Kidney tubule cell (primary cell): ENCODE measurements at regions not wholly inside any gene's neighbourhood (a gene's known extent, or its start where the extent isn't known, plus 50 kb on each side); places are given as distances from the start of the nearest gene placed in this dataset.

Source experiments
- DNase-seq: peaks from one replicate; pipeline ENCODE4 v3.0.0-alpha.2; 2018; ENCODE audit warnings: low spot score

DNA sequence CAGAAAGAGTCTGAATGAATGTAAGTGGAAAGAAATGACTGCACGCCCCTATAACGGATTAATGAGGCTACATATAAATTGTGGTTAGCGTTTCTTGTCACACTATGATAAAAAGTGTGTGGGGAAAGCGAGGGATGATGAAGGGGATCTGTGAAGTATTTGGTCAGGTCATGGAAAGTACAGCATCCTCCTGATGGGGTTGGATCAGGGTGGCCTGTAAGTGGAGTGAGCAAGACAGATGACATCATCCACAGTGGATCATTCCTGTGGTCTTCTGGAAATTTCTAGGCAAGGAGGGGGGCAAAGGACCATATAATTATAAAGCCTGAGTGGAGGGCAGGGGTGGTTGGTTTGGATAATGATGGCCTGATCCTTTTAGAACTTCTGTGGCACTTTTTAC, 606.0 kb downstream of the INHBA start:
- DNase-seq: peak; percentile 51

DNA sequence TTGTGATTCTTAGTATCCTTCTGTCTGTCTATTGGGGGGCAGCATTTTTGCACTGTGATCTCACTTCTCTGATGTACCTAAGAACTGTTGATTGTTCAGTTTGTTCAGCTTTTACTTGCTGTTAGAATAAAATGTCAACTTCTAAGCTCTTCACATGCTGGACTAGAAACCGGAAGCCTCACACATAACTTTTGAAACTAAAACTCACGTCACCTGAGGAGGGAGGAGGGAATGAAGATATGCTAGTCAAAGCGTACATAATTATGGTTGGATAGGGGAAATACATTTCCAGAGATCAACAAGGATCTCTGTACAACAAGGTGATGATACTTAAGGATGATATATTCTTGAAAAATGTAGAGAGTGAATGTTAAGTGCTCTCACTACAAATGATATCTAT, 609.7 kb downstream of the INHBA start:
- no peak for DNase-seq

DNA sequence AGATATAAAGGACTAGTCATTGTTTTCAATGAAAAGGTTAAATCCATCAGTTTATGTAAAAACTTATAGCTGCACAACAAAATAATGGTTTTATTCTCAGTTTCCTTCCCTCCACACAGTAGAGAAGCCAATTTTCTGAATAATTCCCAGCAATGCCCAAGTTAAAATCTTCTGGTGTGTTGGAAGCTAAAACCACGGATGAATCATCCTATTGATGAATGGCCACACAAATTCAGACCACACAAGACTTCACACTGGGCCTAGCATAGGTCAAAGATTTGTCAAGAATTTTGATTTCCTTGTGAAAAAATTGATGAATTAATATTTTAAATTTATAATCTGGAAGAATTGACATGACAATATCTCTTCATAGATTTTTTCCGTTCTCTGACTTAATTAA, 617.6 kb downstream of the INHBA start:
- peak; percentile 73 for DNase-seq

DNA sequence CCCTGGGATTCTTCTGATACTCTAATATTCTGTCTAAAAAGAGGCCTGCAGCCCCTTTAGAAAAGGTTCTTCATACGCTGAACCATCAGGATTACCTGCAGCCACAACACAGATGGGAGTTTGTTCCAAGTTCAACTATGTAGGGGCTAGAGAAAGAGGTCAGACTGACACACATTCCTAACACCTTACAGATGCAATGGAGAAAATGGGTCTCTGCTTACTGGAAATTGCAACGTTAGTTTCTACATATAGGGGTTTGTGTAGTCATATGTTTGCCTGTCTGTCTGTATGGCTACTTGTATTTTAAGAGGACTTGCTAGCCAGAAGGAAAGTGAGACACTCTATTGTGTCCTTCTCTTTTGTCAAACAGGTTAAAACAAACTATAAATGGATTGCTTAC, 618.5 kb downstream of the INHBA start:
- no peak for DNase-seq

DNA sequence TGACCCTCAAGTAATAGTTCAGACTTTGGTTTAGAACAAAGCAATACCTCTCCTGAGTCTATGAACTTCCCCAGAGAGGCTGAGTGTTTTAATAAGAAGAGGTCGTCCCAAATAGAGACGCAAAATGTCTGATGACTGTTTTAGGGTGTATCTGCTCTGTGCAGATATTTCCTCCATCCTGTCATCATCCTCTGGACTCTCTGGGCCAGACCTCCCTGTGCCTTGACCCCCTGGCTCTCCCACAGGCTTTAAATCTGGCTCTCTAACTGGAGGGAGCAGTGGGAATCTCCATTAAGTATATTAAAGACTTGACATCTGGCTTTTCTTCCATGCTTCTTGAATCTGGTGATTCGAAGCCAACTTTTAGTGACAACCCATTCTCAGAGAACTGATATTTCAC, 633.3 kb downstream of the INHBA start:
- DNase-seq: no peak

DNA sequence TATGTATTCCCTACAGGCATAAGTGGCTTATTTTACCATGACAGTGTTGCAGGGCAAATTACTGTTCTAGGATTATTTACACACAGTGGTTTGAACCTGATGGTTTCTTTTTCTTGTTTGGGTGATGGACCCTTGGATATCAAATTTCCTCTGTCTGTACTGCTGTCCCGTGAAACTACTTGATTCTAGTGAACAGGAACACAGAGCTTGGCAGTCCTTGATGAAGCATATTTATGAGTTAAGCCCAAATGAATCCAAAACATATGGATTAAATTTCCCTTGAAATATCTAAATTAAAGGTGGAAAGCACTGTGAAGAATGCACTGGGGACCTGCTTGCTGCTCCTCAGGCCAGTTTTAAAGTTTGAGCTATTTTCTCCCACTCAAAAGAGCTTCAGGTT, 635.3 kb downstream of the INHBA start:
- DNase-seq: no peak

DNA sequence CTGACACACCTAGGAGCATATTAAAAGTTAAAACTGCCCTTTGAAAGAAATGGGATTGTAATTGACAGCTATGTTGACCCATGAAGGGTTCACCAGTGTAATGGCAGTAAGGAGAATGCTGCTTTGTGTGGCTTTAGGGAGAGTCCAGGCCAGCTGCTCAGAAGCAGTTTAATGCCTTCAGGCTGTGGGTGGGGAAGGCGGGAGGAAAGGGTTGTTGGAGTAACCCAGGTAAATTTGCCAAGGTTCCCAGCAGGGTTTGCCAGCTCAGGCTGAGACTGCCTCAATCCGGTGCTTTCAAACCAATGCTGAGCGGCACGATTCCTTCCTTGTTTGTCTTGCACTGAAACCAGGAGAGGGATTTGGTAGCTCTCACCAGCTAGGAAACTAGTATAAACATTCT, 637.2 kb downstream of the INHBA start:
- peak; percentile 17 for DNase-seq

DNA sequence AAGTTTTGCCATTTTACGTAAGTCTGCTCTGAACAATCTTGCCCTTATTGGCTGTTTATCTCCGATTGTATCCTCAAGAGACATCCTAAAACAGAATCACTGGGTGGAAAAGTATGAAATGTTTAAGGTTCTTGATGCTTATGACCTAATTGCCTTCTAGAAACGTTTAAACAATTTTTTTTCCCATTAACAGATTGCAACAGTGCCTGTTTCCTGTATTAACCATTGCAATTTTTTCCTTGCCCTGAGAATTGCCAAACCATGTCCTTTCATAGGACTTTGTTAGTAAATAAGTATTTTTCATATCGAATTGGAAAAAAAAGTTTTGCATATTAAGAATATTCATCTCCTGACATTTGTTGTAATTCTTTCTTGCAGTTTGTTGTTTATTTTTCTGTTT, 639.8 kb downstream of the INHBA start:
- DNase-seq: no peak

DNA sequence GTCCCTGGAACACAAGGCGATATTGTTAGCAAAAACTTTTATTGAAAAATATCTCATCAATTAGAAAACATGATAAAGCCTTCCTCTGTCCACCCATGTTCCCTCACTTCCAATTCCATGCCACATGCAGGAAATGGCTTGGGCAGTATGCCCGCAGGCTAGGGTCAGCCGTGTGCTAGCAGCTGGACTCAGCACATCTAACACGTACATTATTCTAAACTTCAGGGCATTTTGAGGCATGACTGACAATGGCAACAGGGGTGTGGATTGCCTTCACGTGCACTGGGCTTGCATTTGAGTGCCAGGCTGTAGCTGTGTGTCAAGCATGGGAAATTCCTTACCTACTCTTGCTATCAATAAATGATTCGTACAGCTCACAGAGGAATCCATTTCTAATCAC, 642.1 kb downstream of the INHBA start:
- no peak for DNase-seq

DNA sequence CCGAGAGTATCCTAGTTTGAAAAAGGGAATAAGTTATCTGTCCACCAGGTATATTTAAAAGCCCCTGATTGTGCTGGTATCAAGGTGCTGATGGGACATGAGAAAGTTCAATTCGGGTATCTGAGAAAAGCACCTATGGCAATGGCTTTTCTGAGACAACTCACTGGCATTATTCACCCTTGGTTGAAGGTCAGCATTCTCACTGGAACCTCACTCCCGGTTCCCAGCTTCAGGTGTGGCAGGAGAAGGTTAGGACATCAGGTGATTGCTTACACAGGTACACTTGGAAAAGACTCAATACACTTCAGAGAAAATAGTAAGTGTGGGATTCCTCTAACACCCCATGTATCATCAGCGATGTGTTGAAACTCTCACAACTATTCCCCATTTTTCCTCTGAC, 643.1 kb downstream of the INHBA start:
- DNase-seq: no peak

DNA sequence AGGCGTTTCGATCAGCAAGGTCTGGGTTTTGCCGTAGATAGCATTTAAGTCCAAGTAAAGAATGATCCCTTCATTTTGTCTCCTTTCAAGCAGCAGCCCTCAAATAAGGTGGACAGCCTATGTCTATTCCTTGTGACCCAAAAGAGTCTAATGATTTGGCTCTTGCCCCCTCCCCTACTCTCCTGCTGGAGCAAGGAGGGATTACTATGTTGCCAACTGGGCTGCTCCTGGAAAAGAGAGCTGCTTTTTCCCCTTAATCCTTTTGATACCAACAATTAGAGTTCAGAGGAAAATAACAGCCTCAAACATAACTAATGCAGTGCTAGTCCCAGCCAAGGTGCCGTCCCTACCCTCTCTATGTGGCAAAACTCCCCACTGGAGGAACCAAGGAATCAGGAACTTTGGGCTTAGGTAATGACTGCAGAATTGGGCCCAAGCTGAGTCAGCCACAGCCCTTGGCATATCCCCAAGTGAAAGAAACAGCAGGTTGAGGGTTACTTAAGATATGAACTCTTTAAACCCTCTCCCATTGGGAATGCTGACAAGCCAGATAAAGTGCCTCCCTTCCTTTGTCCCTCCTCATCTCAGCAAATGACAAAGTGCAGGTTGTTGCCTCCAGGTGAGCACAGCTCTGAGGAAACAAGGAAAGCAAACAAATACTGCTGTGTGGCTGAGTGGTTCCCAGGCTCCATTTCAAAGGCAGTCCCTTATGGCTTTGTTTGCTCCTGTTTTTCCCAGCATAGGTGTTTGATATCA, 643.7 kb downstream of the INHBA start:
- DNase-seq: peak; percentile 56

DNA sequence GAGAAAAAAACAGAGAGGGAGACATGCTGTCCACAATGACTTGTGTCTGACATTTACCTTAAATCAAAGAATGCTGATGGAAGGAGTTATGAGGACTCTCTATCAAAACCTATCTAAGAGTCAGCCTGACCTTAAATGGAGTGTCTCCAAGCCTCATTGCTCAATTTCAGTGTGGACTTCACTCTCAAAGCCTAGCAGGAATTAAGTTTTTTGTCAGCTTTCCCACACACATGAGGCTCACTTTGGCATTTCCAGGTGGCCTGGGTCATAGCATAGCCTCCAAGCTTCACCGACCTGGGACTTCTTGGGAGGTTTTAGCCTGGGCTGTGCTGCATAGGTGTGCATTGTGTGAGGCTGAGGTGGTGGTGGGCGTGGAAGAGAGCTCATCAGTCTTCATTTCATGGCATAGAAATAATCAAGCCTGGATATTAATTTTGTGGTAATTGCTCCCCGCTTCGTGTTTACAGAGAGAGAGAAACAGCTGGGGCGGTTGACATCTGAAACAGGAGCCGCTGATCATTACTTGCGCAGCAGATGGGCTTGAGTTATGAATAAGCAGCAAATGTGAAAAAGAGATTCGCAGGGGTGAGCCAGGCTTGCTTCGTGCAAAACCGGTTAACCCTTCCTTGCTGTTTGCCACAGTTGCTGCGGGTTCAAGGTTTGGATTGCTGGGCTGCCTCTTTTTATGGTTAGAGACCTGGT, 647.8 kb downstream of the INHBA start:
- no peak for DNase-seq

DNA sequence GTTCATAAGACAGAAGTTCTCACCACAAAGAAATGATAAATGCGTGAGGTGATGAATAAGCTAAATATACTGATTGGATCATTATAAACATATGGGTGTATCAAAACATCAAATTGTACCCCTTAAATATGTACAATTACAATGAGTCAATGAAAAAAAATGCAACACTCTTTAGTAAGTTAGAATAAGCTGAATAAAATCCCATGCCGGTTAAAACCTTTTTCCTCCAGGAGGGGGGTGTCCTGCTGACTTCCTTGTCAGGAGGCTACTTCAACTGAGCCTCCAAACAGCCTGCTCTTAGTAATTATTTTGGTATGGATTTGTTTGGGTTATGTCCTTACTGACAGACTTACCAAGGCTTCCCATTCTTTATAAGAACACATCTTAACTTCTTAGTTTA, 649.1 kb downstream of the INHBA start:
- no peak for DNase-seq

DNA sequence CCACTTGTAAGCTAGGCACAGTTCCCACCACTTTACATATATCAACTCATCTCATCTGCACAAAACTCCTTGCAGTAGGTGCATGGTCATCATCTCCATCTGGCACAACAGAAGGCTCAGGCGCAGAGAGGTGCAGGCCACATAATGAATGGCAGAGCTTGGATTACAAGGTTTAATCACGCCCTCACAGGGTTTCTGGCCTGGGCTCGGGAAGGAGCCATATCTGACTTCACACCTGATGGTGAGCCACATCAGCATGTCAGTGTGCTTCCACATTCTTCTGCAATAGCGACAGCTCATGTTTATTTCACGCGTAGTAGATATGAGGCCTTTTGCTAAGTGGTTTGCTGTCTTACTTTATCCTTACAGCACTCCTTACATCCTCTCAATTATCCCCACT, 650.2 kb downstream of the INHBA start:
- DNase-seq: no peak

DNA sequence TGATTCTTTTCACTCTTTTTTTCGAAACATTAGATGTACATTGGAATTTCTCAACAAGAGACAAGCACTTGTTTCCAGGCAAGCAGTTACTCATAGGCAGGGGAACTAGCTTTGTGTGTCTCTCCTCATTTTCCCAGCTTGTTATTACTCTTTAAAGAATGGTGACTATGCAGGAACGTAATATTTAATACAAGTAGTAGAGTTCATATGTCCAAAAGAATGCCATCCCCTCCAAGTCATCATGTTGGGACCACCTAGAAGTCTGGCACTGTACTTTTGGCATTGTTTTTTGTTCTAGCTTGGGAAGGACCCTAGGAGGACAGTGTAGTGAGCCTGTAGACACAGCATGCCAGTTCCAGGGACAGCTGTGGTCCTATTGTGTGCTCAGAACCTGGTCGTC, 650.7 kb downstream of the INHBA start:
- no peak for DNase-seq

DNA sequence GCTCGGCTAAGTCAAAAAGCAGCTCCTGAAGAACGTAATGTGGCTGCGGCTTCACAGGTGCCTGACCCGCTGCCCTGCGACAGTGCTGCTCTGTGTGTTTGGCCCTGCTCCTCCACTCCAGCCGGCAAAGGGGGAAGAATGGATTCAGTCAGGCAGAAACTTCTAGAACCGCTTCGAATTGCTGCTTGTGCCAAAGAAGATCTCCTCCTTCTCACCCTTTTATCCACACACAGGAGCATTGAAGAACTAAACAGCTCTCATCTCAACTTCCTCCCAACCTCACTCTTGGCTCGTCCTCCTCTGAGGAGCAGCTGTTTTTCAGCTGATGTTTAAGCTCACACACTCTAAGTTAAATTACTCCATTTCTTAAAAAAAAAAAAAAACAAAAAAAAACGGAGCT, 651.4 kb downstream of the INHBA start:
- no peak for DNase-seq

DNA sequence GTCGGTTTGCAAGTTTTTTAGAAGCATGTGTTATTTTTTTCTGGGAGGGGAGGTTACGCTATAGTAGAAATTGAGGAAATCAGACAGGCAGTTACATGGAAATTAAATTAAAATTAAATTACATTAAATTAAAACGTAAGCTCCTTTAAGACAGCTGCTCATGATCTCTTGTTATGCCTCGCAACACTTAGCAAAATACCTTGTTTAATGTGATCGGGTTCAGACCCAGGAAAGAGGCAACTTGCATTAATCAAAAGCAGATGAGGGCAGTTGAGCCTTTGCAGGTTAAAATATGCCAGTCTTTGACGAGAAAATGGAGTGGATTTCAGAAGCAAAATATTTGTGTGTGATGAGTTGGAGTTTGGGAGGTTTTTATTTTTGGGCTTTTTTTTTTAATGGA, 651.8 kb downstream of the INHBA start:
- DNase-seq: no peak

DNA sequence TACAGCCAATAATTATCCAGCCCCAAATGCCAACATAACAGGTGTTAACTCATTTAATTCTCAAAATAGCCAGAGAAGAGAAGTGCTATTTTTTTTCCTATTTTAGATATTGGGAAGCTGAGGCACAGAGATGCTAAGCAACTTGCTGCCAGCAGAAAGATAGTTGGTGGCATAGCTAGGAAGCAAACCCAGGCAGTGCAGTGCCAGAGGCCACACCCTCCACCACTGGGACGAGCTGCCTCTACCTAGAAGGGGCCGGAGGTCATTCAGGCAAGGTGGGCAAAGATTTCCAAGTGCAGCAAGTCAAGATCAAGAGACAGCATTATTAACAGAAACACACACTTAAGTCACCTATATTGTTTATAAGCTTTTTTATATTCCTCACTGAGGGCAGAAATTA, 654.1 kb downstream of the INHBA start:
- no peak for DNase-seq

DNA sequence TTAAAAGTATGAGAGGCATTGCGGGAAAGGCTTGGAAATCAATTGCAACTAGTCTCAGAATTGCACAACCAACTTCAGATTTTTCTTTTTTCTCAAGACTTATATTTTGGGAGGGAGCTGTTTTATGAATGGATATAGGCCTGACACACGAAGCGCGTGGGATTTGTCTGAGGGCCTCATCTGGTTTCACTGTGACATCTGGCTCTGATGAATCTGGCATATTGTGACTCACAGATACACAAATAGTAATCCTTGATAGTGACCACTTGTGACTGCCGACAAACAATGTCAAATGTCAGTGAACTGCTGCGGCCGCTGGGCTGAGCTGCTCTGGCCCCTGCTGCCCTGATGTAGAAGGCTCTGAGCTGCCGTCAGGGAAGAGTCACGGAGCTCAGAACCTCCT, 655.1 kb downstream of the INHBA start:
- DNase-seq: no peak

DNA sequence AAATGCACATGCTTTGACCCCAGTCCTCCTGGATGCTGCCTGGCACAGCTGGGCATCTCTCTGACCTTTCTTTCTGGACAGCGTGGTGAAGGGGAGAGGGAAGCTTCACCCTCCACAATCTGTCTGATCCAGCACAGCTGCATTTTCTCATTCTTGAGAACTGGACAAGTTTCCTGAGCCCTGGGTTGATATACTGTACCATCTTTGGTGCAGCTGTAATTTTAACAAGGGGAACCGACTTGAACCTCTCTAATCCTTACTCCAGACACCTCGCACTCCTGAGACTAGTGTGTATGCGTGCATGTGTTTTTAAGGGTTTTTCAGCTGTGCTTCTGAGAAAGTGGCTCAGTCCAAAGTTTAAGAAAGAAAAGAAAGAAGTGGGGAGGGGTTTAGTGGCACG, 655.7 kb downstream of the INHBA start:
- no peak for DNase-seq

DNA sequence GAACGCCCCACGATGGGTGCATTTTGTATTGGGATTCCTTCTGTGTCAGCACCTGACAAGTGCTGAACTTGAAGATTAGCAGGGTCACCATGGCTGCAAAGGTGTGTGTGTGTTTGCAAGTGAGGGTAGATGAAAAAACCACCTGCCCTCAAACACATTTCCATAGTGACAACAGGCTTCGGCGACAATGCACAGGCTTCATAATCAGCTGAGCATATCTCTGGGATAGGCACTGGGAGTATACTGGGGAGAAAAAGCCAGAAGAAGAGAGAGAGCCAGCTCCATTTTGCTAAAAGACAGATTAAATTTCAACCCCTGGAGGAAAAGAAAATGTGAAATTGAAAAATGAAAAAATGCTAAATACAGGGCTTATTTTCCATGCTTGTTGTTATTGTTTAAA, 656.1 kb downstream of the INHBA start:
- DNase-seq: no peak

DNA sequence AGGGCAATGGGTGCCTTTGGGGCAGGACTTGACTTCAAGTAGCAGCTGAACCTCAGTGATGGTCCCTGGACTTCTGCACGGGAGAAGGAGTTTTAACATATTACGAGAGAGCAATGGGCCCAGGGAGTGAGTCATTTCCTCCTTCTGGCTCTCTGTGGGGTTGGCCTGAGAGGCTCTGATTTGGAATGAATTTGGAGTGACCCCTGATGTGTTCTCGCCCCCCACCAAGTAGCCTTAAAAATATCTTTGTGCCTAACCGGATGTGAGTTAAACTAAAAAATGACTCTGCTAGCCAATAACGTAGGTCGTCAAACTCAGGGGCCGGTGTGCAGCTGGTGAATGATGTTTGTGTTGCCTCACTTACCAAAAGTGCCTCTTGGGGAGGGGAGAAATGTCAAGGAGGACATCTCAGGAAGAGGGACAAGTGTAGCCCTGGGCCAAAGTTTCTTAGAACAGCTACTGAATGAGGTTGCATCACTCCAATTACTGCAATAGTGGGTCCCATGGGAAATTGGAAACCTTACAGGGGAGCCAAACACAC, 656.6 kb downstream of the INHBA start:
- DNase-seq: peak; percentile 34

DNA sequence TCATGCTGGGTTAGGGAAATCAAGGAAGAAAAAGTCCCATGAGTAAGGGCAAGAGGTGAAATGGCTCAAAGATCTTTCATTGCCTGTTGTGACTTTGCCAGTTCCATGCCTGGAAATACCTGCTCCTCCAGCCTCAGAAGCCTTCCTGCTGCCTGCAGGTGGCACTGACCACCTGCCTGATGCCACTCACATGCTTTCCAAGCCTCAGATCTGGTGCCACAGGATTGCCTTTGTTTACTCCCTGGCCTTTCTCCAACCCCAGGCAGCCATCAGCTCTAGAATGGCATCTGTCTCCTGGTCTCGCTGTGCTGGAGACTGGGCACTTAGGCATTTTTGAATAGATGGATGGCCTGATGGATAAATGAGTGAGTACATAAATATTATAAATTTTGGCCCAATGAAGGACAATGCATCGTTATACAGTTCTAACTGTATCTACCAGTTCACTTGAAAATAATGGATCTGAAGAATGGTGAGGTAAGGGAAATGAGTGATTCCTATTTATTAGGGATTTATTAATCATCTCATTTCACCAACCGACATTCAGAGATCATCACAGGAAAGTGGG, 657.2 kb downstream of the INHBA start:
- peak; percentile 72 for DNase-seq
